ENCODE measurements at regions not wholly inside any gene's neighbourhood (a gene's known extent, or its start where the extent isn't known, plus 50 kb on each side); places are given as distances from the start of the nearest gene placed in this dataset.
A peak's percentile ranks its signal among the peaks of the same experiment; 100 is the strongest.
"Not testable (repeated sequence)": the region's sequence is repeated elsewhere in the genome, so short reads cannot be mapped to it uniquely, and the experiment has no call there.

GRCh38 chrX:47302396-47302795 is 68.0 kb upstream of the ZNF157 start:
- no peak for DNase-seq (ENCODE audit: low read depth, low spot score)

GRCh38 chrX:47306471-47307023 is 63.8 kb upstream of the ZNF157 start:
- DNase-seq (ENCODE audit: low read depth, low spot score): not testable (repeated sequence)

GRCh38 chrX:47311932-47312774 is 58.2 kb upstream of the ZNF157 start:
- peak; percentile 6 for DNase-seq (ENCODE audit: low read depth, low spot score)

- no peak for DNase-seq (ENCODE audit: low read depth, low spot score)
Measured at GRCh38 chrX:47313056-47313455, 57.3 kb upstream of the ZNF157 start.

GRCh38 chrX:47316276-47317025 is 53.9 kb upstream of the ZNF157 start:
- no peak for DNase-seq (ENCODE audit: low read depth, low spot score)
